GM13977 (cell line): ENCODE measurements at regions not wholly inside any gene's neighbourhood (a gene's known extent, or its start where the extent isn't known, plus 50 kb on each side); places are given as distances from the start of the nearest gene placed in this dataset.

Experiments
- DNase-seq: peaks from one replicate; pipeline ENCODE4 v3.0.0; 2012; ENCODE audit warnings: low spot score
- in situ Hi-C: fragments of 300-500 bp; cut with MboI; formaldehyde crosslinking; loops from one replicate; pipeline ENCODE4 v1.12.0; 2022; ENCODE audit warnings: low sequenced_read_pairs, low pct_unique_long_range_greater_than_20kb, mixed read lengths, inconsistent platforms; ENCODE audit not compliant: unreplicated experiment
- TF ChIP-seq, protein P1 (sequence below): IDR thresholded peaks from 2 replicates; pipeline ENCODE4 v1.5.1; 2012; ENCODE audit warnings: mild to moderate bottlenecking, control low read depth; ENCODE audit not compliant: insufficient read depth; ENCODE audit errors: extremely low read depth, missing control alignments

DNA sequence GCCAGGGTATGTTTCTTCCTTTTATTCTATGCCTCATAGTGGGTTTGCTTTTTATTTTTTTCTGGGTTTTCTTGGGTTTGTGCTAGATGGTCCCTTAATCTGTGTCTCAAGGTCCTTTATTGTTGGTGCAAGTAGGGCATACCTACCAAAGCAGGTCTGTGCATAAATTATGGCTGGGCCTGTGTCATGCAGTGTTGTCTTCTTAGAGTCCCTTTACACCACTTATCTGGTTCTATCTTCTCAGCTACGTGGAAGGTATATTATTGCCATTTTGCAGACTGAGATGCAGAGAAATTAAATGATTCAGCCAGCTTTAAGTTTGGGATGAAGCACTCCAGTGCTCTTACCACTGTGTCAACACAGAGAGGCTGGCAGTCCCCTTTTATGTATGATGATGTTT lies 293.5 kb upstream of the SOX2 start:
- TF ChIP-seq, protein P1, sequence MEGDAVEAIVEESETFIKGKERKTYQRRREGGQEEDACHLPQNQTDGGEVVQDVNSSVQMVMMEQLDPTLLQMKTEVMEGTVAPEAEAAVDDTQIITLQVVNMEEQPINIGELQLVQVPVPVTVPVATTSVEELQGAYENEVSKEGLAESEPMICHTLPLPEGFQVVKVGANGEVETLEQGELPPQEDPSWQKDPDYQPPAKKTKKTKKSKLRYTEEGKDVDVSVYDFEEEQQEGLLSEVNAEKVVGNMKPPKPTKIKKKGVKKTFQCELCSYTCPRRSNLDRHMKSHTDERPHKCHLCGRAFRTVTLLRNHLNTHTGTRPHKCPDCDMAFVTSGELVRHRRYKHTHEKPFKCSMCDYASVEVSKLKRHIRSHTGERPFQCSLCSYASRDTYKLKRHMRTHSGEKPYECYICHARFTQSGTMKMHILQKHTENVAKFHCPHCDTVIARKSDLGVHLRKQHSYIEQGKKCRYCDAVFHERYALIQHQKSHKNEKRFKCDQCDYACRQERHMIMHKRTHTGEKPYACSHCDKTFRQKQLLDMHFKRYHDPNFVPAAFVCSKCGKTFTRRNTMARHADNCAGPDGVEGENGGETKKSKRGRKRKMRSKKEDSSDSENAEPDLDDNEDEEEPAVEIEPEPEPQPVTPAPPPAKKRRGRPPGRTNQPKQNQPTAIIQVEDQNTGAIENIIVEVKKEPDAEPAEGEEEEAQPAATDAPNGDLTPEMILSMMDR, result no peak
- DNase-seq, result no peak
- in situ Hi-C loops, result no loop called here

DNA sequence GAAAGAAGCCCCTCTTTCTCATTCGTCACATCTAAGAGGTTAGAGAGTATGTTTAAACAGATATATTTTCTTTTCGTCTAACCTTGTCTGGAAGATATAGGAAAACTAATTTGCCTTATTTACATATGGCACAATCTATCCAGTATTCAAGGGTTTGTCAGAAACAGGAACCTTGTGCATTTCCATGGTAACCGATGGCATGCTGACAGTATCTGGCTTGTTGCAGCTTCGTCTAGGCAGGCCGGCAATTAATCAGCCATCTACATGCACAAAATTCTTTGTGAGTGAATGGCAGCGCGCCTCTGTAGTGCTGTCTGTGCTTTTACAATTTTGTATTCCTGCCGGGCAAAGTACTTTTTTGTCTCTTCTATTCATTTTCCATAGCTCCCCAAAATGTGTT lies 294.0 kb upstream of the SOX2 start:
- TF ChIP-seq, protein P1, result no peak
- in situ Hi-C loops, result no loop called here
- no peak for DNase-seq

DNA sequence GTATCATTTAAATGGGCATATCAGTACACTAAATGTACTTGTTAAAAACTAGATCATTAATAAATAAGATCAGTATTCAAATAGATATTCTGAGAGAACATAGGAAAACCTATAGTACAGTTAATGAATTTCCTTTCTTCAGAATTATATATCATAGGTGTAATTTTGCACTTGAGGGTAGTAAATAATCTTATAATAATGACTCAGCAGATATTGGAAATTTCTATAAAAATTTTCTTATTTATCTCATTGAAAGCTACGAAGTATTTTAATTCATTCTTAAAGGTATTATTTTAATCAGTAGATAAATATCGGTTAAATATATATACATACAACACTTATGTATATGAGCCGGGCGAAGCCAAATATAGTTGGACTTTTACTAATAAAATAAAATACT lies 300.9 kb upstream of the SOX2 start:
- DNase-seq, result no peak
- in situ Hi-C loops, result no loop called here
- TF ChIP-seq, protein P1, result no peak

DNA sequence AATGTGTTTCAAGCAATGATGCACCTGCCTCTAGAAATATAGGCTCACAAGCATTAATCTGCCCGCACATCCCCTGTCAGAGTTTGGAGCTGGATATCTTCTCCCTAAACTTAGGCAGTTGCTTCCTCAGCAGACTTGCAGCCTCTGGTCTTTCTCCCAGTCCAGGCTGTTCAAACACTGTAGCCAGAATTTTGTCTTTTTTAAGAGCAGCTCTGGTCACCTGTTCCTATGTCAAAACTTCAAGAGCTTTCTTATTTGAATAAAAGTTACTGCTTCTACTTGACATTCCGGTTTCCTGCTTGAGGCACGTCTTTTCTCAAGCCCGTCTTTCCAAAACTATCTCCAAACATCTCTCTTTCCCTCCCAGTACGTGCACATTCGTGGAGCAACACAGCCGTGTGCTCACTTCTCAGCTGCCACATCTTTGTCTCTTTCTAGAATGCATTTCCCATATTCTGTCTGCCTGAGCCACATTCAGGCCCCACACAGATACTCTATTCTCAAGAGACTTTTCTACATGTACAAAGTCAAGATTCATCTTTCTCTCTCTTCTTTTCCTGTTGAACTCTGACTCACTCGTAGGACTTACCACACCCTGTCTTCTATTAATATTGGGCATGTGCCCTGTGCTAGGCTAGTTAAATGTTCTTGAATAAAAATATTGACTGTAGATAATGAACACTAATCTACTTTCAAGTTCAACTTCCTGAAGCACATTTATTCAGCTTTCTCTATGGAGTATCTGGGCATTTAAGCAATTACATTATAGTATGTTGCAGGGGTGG lies 307.7 kb upstream of the SOX2 start:
- TF ChIP-seq, protein P1, result no peak
- DNase-seq, result no peak
- in situ Hi-C loops, result no loop called here

DNA sequence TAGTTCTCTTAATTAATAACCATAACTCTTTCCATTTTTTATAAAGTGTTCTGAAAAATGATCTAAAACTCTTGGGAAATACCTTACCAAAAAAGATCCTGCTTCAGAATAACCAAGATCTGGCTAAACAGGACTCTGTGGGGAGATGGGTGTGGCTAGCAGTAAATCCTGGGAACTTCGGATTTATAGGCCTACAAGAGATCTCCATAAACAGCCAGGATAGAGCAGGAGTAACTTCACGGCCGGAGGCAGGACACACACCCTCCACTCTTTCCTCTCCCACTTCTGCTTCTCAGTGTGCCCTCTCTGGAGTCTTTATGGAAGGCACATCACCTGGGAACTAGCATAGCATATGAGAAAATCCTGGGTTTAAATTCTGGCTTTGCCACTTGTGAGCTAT lies 309.4 kb upstream of the SOX2 start:
- no peak for DNase-seq
- in situ Hi-C loops, result no loop called here
- TF ChIP-seq, protein P1, result no peak

DNA sequence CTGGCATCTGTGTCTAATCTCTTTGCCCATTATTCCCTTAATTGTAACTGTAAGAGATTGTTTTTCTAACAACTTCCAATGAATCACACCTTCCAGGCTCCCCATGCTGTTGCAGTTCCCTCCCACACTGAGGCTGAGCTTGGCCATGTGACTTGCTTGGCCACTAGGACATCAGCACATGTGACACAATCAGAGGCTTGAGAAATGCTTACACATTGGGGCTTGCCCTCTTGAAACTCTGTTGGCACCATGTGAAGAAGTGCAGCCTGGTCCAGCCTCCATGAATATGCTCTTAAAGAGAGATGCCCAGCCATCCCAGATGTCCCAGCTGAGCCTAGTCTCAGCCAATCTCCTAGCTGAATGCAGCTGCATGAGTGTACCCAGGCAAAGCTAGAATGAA lies 326.8 kb upstream of the SOX2 start:
- TF ChIP-seq, protein P1, result no peak
- in situ Hi-C loops, result no loop called here
- no peak for DNase-seq
